Stimulated activated CD4-positive, alpha-beta T cell treated with anti-CD3 and anti-CD28 coated beads, Interleukin-4, amount 100 ng/mL, for 1 hour (primary cell): ENCODE measurements at regions not wholly inside any gene's neighbourhood (a gene's known extent, or its start where the extent isn't known, plus 50 kb on each side); places are given as distances from the start of the nearest gene placed in this dataset.

ENCODE experiments used
- DNase-seq: peaks from one replicate; pipeline ENCODE4 v3.0.0-alpha.2; 2020

GRCh38 chr20:60486315-60486714, 528.1 kb downstream of the CDH26 start:
- DNase-seq: no peak

- DNase-seq: no peak
Measured at GRCh38 chr20:60486937-60487336, 528.7 kb downstream of the CDH26 start.

DNA sequence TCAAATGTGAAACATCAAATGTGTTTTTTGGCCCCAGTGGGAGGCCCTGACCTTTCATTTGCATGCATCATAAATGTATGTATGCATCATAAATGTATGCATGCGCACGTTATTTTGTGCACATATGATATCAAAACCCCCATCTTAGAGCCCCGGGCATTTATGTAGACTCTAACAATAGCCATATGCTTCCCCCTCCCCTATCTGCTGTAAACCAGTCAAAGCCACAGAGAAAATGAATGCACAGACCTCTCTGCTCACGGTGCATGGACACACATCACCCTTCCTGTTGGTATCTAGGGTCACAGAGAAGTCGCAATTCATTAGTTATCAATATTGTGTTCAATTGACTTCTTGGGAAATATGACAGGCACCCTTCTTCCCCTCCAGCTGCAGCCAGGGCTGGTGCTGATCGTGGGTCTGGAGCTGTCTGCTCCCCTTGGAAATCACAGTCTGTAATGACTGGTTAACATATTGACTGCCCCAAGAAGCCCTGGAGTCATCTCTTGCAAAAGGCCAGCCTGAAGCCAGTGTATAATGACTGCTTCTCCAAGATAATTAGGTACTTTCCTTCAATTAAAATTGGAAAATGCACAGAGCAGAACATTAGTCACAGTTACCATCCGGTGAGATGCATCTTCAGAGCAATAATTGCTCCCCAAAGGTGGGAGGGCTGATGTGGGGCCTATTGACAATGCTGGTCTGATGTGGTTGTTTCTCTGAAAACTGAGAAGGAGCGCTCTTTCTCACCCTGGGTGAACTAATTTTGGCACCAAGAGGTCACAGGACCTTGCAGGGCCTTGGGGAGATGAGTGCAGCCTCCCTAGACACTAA, 532.2 kb downstream of the CDH26 start:
- DNase-seq: no peak

DNA sequence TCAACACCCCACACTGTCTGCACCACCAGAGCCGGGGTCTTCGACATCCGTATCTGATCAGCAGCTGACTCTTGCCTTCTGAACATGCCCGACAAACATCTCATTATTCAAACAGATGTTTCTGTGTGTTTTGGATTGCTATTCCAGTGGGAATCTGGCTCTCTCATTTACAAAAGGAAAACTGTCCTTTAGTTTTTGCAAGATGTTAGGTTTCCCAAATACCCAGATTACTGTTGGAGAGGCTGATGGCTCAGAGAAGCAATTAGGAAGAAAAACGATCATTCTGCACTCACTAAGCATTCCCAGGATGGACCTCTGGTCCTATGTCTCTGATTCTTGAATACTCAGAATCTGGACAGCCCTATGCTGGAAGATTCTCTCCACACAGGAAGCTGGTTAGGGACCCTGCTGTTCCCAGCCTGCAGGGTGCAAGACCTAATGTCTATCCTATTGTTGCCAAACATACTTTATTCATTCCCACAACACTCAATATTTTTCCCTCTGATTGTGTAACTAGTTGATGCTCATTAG, 532.9 kb downstream of the CDH26 start:
- DNase-seq: no peak

GRCh38 chr20:60494476-60494875, 536.3 kb downstream of the CDH26 start:
- DNase-seq: no peak

GRCh38 chr20:60497298-60498035, 539.2 kb downstream of the CDH26 start:
- DNase-seq: no peak

- no peak for DNase-seq
Measured at GRCh38 chr20:60500038-60500701, 541.9 kb downstream of the CDH26 start.

DNA sequence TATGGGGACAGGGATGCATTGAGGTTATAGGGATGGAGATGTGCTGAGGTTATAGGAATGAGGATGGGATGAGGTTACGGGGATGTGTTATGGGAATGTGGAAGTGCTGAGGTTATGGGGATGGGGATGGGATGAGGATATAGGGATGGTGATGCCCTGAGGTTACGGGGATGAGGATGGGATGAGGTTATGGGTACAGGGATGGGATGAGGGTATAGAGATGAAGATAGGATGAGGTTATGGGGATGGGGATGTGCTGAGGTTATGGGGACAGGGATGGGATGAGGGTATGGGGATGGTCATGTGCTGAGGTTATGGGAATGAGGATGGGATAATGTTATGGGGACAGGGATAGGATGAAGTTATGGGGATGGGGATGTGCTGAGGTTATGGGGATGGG, 542.8 kb downstream of the CDH26 start:
- DNase-seq: no peak

DNA sequence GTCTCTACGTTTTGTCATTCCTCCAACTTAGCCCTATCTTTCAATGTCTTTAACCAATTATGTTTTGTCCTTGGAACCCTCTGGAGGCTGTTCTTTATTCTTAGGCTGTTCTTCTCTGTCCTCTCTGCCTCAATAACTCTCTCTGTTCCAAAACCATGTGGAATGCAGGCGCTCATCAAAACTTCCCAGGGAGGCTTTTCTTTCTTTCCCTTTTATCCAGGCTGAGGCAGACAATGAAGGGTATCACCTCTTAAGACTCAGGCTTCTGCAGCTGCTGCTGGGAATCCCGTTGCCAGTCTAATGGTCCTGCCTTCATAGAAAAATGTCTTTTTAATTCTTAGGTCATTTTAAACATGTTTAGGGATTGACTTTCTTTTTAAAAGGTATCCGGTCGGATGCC, 544.7 kb downstream of the CDH26 start:
- DNase-seq: no peak

DNA sequence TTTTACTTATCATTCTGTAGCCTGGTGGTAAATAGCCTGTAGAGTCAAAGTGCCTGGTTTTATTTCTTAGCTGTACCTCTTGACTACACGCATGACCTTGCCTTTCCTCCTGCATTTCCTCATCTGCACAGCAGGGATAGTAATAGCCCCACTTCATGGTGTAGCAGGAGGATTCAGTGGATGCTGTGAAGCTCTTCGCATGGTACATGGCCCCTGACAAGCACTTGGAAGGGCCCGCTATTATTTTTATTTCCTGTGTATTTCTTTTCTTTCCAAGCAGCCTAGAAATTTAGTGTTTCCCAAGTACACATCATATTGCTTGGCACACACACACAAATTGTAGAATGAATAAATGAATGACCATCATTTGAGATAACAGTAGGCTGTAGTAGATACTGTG, 547.2 kb downstream of the CDH26 start:
- DNase-seq: no peak

GRCh38 chr20:60506061-60506460, 547.8 kb downstream of the CDH26 start:
- DNase-seq: no peak

DNA sequence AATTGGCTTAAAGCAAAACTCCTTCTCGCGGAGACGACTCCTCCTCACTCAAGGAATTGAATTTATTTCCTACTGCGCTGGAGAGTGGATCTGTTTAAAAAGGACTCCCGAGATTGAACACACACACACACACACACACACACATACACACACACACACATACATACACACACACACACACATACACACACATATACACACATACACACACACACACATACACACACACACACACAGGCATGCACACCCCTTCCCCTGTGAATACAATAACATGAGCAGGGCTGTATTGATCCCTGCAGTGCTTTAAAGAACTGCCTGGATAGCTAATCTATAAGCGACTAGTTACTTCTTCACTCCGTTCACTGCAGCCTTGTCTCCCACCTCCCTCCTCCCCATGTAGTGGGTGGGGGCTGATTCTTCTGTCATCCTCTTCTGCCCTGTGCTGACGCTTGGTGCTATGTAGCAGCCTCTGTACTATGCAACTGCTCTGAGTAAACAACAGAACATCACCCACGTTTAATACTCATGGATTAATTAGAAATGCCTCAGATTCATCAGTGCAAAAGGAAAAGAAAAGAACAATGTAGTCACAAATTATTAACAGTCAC, 549.0 kb downstream of the CDH26 start:
- DNase-seq: no peak

DNA sequence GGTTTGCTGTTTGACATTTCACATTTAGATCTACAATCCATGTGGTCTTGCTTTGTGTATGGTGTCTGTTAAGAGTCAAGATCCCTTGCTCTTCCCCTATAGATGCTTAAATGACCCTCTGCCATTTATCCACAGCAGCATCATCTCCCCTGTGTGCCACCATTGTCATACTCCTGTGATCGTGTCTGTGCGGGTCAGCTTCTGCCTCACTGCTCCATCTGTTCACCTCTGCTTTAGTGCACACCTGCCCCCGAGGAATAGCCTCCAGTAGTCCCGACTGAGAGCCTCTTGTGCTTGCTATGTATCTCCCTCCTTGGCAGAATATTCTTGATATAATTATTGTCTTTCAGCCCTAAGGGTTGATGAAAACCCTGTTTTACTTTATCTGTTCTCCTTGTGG, 551.2 kb downstream of the CDH26 start:
- no peak for DNase-seq

GRCh38 chr20:60510356-60510755, 552.1 kb downstream of the CDH26 start:
- no peak for DNase-seq

GRCh38 chr20:60512443-60512842, 554.2 kb downstream of the CDH26 start:
- no peak for DNase-seq

GRCh38 chr20:60513141-60513540, 554.9 kb downstream of the CDH26 start:
- DNase-seq: no peak

GRCh38 chr20:60516442-60516841, 558.2 kb downstream of the CDH26 start:
- no peak for DNase-seq

GRCh38 chr20:60518022-60518421, 559.8 kb downstream of the CDH26 start:
- DNase-seq: no peak

GRCh38 chr20:60525397-60525796, 567.2 kb downstream of the CDH26 start:
- DNase-seq: no peak

DNA sequence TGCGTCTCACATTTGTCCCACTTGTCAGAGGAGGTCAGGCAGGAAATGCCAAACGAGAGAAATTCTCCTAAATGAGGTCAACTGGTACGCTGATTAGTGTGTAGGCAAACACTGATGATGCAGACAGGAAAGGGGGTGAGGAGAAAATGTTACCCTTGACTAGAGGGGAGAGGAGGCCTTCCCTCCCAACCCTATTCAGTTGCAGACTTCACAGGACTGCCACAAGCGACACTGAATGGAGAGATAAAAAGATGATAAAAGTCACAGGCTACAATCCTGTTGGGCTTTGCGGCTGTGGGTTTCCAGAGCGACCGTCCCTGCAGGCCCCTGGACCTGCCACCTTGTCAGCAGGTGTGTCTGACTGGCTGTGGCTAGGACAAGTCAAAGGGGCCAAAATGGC, 569.4 kb downstream of the CDH26 start:
- no peak for DNase-seq

GRCh38 chr20:60528141-60528540, 569.9 kb downstream of the CDH26 start:
- DNase-seq: no peak

GRCh38 chr20:60529149-60529548, 570.9 kb downstream of the CDH26 start:
- no peak for DNase-seq

DNA sequence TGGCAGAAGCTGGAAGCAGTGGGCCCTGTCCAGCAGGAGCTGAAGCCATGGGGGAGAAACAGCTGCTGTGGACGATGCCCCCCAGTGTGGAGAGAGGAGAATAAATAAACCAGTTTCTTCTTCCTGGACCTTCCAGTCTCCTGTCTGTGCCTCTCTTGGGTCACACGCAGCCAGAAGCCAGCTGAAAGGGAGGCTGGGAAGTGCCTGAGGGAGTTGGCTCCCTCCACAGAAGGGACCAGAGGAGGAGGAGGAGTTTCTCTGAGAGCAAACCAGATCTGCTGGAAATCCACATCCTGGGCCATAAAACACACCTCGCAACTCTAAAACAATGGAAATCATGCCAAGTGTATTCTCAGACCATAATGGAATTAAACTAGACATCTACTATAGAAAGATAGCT, 577.0 kb downstream of the CDH26 start:
- no peak for DNase-seq
